ENCODE measurements at regions not wholly inside any gene's neighbourhood (a gene's known extent, or its start where the extent isn't known, plus 50 kb on each side); places are given as distances from the start of the nearest gene placed in this dataset.

- ATAC-seq = no peak
- TF ChIP-seq ZNF565 (CRISPR knock-in tag; conservative IDR thresholded peaks at IDR 0.05; ENCODE audit: low read depth) (no peak), ZNF8 (CRISPR knock-in tag; IDR thresholded peaks at IDR 0.05) (no peak), RARB (CRISPR knock-in tag; IDR thresholded peaks at IDR 0.05) (no peak), CSRNP3 (CRISPR knock-in tag; IDR thresholded peaks at IDR 0.05) (no peak), TCF4 (CRISPR knock-in tag; IDR thresholded peaks at IDR 0.05; ENCODE audit: borderline replicate concordance) (no peak), ZC3H10 (CRISPR knock-in tag; IDR thresholded peaks at IDR 0.05) (no peak), ZFP3 (CRISPR knock-in tag; IDR thresholded peaks at IDR 0.05) (no peak), PPARA (CRISPR knock-in tag; IDR thresholded peaks at IDR 0.05; ENCODE audit: borderline replicate concordance) (no peak), ESRRG (CRISPR knock-in tag; IDR thresholded peaks at IDR 0.05) (no peak), CSDC2 (CRISPR knock-in tag; IDR thresholded peaks at IDR 0.05) (no peak), OSR1 (CRISPR knock-in tag; IDR thresholded peaks at IDR 0.05) (no peak), GLIS3 (CRISPR knock-in tag; IDR thresholded peaks at IDR 0.05) (no peak), ISL1 (CRISPR knock-in tag; IDR thresholded peaks at IDR 0.05) (no peak), BACH2 (CRISPR knock-in tag; IDR thresholded peaks at IDR 0.05; ENCODE audit: borderline replicate concordance) (no peak), ZNF70 (CRISPR knock-in tag; IDR thresholded peaks at IDR 0.05) (no peak), ARNTL (CRISPR knock-in tag; IDR thresholded peaks at IDR 0.05; ENCODE audit: borderline replicate concordance, low read depth) (no peak)
- TF ChIP-seq, protein P1, sequence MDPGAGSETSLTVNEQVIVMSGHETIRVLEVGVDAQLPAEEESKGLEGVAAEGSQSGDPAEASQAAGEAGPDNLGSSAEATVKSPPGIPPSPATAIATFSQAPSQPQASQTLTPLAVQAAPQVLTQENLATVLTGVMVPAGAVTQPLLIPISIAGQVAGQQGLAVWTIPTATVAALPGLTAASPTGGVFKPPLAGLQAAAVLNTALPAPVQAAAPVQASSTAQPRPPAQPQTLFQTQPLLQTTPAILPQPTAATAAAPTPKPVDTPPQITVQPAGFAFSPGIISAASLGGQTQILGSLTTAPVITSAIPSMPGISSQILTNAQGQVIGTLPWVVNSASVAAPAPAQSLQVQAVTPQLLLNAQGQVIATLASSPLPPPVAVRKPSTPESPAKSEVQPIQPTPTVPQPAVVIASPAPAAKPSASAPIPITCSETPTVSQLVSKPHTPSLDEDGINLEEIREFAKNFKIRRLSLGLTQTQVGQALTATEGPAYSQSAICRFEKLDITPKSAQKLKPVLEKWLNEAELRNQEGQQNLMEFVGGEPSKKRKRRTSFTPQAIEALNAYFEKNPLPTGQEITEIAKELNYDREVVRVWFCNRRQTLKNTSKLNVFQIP (CRISPR knock-in tag; IDR thresholded peaks at IDR 0.05; ENCODE audit: borderline replicate concordance, low read depth) = no peak
- TF ChIP-seq, protein P2, sequence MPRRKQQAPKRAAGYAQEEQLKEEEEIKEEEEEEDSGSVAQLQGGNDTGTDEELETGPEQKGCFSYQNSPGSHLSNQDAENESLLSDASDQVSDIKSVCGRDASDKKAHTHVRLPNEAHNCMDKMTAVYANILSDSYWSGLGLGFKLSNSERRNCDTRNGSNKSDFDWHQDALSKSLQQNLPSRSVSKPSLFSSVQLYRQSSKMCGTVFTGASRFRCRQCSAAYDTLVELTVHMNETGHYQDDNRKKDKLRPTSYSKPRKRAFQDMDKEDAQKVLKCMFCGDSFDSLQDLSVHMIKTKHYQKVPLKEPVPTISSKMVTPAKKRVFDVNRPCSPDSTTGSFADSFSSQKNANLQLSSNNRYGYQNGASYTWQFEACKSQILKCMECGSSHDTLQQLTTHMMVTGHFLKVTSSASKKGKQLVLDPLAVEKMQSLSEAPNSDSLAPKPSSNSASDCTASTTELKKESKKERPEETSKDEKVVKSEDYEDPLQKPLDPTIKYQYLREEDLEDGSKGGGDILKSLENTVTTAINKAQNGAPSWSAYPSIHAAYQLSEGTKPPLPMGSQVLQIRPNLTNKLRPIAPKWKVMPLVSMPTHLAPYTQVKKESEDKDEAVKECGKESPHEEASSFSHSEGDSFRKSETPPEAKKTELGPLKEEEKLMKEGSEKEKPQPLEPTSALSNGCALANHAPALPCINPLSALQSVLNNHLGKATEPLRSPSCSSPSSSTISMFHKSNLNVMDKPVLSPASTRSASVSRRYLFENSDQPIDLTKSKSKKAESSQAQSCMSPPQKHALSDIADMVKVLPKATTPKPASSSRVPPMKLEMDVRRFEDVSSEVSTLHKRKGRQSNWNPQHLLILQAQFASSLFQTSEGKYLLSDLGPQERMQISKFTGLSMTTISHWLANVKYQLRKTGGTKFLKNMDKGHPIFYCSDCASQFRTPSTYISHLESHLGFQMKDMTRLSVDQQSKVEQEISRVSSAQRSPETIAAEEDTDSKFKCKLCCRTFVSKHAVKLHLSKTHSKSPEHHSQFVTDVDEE (CRISPR knock-in tag; IDR thresholded peaks at IDR 0.05) = no peak
- TF ChIP-seq, protein P3, sequence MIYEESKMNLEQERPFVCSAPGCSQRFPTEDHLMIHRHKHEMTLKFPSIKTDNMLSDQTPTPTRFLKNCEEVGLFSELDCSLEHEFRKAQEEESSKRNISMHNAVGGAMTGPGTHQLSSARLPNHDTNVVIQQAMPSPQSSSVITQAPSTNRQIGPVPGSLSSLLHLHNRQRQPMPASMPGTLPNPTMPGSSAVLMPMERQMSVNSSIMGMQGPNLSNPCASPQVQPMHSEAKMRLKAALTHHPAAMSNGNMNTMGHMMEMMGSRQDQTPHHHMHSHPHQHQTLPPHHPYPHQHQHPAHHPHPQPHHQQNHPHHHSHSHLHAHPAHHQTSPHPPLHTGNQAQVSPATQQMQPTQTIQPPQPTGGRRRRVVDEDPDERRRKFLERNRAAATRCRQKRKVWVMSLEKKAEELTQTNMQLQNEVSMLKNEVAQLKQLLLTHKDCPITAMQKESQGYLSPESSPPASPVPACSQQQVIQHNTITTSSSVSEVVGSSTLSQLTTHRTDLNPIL (CRISPR knock-in tag; IDR thresholded peaks at IDR 0.05; ENCODE audit: low read depth) = no peak
- TF ChIP-seq, protein P4, sequence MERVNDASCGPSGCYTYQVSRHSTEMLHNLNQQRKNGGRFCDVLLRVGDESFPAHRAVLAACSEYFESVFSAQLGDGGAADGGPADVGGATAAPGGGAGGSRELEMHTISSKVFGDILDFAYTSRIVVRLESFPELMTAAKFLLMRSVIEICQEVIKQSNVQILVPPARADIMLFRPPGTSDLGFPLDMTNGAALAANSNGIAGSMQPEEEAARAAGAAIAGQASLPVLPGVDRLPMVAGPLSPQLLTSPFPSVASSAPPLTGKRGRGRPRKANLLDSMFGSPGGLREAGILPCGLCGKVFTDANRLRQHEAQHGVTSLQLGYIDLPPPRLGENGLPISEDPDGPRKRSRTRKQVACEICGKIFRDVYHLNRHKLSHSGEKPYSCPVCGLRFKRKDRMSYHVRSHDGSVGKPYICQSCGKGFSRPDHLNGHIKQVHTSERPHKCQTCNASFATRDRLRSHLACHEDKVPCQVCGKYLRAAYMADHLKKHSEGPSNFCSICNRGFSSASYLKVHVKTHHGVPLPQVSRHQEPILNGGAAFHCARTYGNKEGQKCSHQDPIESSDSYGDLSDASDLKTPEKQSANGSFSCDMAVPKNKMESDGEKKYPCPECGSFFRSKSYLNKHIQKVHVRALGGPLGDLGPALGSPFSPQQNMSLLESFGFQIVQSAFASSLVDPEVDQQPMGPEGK (CRISPR knock-in tag; IDR thresholded peaks at IDR 0.05; ENCODE audit: borderline replicate concordance) = no peak
These were observed 106.5 kb upstream of the LOC128125822 start for GRCh38 chr6:63465750-63466149.

DNA sequence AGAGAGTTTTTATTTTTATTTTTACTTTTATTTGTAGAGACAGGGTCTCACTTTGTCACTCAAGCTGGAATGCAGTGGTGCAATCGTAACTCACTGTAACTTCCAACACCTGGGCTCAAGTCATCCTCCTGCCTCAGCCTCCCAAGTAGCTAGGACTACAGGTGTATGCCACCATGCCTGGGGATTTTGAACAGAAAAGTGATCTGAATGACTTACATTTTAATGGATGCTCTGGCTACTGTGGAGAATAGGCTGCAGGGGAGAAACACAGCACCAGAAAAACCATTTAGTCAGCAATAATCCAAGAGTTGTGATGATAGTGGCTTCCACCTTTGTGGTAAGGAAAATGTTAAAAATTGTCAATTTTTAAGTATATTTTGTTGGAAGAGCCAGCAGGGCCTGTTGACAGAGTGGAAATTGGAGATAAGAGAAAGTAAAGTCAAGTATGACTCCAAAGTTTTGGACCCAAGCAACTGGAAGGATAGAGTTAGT is 106.0 kb upstream of the LOC128125822 start:
- no peak for ATAC-seq
- TF ChIP-seq ZC3H10 (CRISPR knock-in tag; IDR thresholded peaks at IDR 0.05) (no peak), ISL1 (CRISPR knock-in tag; IDR thresholded peaks at IDR 0.05) (no peak), ESRRG (CRISPR knock-in tag; IDR thresholded peaks at IDR 0.05) (no peak), TCF4 (CRISPR knock-in tag; IDR thresholded peaks at IDR 0.05; ENCODE audit: borderline replicate concordance) (no peak), ZNF8 (CRISPR knock-in tag; IDR thresholded peaks at IDR 0.05) (no peak)
- TF ChIP-seq, protein P1 (CRISPR knock-in tag; IDR thresholded peaks at IDR 0.05; ENCODE audit: borderline replicate concordance, low read depth) = no peak
- TF ChIP-seq, protein P4 (CRISPR knock-in tag; IDR thresholded peaks at IDR 0.05; ENCODE audit: borderline replicate concordance) = no peak
